Right lobe of liver (tissue), 6 donors: ENCODE measurements at regions not wholly inside any gene's neighbourhood (a gene's known extent, or its start where the extent isn't known, plus 50 kb on each side); places are given as distances from the start of the nearest gene placed in this dataset.

ENCODE experiments used
- ATAC-seq, 4 donors: fragments of 200-7000 bp; cut with Tn5 transposase; one replicate each; pipeline ENCODE4 v1.9.1; 2020; ENCODE audit warnings: mild to moderate bottlenecking in 4 of 4, moderate library complexity in 4 of 4
- DNase-seq, 3 donors: peaks; one replicate each; pipeline ENCODE4 v3.0.0-alpha.2; 2020
- H3K27ac ChIP-seq, 3 donors: fragments of 200-600 bp; one replicate each; pipeline ENCODE4 v1.8.0; 2022
- H3K27me3 ChIP-seq, 2 donors: fragments of 200-600 bp; one replicate each; pipeline ENCODE4 v1.8.0; 2022
- H3K36me3 ChIP-seq, 4 donors: fragments of 200-600 bp; sonication (generic) in 1 of 4; one replicate each; pipeline versions ENCODE4 v1.5.1 to v1.8.0; 2017 to 2022; ENCODE audit warnings: control low read depth in 1 of 4
- H3K4me1 ChIP-seq, 4 donors: fragments of 200-600 bp; sonication (generic) in 1 of 4; one replicate each; pipeline versions ENCODE4 v1.5.1 to v1.8.0; 2017 to 2022; ENCODE audit warnings: control low read depth in 1 of 4
- H3K4me3 ChIP-seq, 3 donors: fragments of 200-600 bp; one replicate each; pipeline ENCODE4 v1.8.0; 2022
- H3K9me3 ChIP-seq, 4 donors: fragments of 200-600 bp; sonication (generic) in 1 of 4; one replicate each; pipeline versions ENCODE4 v1.5.1 to v1.8.0; 2017 to 2022; ENCODE audit warnings: control low read depth in 1 of 4
- POLR2A ChIP-seq: fragments of 450-650 bp; IDR thresholded peaks from one replicate; pipeline ENCODE4 v1.6.1; 2017; ENCODE audit warnings: antibody characterized with exemption, mild to moderate bottlenecking
- WGBS: methylation state at CpG from one replicate; pipeline ENCODE4 v1.1.6; 2018; ENCODE audit warnings: low coverage, low lambda C conversion rate; ENCODE audit not compliant: insufficient coverage; ENCODE audit errors: missing lambda C conversion rate; 5-methylcytosine and 5-hydroxymethylcytosine counted together
- intact Hi-C, 2 donors: fragments of 100-400 bp; cut with DNase I; formaldehyde crosslinking; loops; one replicate each; pipeline versions ENCODE4 v1.11.2 to v1.14.1; 2022
- TF ChIP-seq, protein P1 (sequence below), 4 donors: fragments of 200-600 bp in 3 of 4; fragments of 450-650 bp in 1 of 4; IDR thresholded peaks; one replicate each; pipeline versions ENCODE4 v1.5.1 to v1.8.0; 2016 to 2022; ENCODE audit warnings: antibody characterized with exemption in 4 of 4, mild to moderate bottlenecking in 2 of 4
- donor health status: DM: no; HTN: yes; CAD: no.
- donor health status: DM: no; HTN: no; CAD: no.
- donor health status: DM: no; HTN: no; CAD: no.
- donor health status: DM: no; HTN: yes; CAD: no.
- donor health status: DM: no; HTN: yes; CAD: no.

DNA sequence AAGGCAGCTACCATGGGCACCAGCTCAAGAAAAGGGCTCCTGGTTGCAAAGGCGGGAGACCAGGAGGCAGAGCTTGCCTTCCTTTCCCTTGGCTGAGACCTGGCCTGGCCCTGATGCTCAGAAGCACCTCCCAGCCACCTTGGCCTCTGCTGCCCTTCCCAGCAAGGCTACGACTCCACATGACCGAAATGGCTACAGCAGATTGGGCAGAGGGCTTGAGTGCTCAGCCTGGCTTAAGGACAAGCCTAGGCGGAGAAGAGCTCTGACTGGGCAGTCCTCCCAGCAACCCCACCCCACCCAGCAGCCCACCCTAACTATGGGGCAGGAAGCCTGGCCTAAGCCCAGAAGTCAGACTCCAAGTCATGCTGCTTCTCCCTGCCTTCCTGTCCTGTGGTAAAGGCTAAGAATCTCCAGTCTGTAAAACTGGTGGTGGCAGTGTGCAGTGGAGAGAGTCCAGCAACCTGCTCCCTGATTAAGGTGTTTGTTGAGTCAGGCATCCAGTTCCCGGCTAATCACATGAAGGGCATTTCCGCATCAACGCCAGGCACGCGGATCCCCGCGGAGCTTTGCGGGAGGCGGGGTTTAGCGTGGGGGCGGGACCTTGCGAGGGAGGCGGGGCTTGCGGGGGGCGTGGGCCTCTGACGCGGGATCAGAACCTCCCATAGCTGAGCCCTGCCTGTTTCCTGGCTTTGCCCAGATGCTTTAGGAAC, 256.0 kb downstream of the BCL11A start:
- H3K9me3 ChIP-seq: no peaks in the 10 kb centered on the region
- intact Hi-C loops: no loop called here
- no peak for TF ChIP-seq POLR2A
- TF ChIP-seq, protein P1, sequence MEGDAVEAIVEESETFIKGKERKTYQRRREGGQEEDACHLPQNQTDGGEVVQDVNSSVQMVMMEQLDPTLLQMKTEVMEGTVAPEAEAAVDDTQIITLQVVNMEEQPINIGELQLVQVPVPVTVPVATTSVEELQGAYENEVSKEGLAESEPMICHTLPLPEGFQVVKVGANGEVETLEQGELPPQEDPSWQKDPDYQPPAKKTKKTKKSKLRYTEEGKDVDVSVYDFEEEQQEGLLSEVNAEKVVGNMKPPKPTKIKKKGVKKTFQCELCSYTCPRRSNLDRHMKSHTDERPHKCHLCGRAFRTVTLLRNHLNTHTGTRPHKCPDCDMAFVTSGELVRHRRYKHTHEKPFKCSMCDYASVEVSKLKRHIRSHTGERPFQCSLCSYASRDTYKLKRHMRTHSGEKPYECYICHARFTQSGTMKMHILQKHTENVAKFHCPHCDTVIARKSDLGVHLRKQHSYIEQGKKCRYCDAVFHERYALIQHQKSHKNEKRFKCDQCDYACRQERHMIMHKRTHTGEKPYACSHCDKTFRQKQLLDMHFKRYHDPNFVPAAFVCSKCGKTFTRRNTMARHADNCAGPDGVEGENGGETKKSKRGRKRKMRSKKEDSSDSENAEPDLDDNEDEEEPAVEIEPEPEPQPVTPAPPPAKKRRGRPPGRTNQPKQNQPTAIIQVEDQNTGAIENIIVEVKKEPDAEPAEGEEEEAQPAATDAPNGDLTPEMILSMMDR (IDR thresholded peaks at IDR 0.05): no peak
- H3K27ac ChIP-seq: no peak overlapping the region
- no peaks in the 10 kb centered on the region for H3K27me3 ChIP-seq
- no peaks in the 10 kb centered on the region for H3K4me1 ChIP-seq
- peak in 1 of 4 donors; percentile 26 for ATAC-seq
- DNase-seq: no peak
- 45% methylated on average over 7 of the region's 21 CpGs for WGBS
- H3K36me3 ChIP-seq: no peaks in the 10 kb centered on the region
- H3K4me3 ChIP-seq: no peak overlapping the region

DNA sequence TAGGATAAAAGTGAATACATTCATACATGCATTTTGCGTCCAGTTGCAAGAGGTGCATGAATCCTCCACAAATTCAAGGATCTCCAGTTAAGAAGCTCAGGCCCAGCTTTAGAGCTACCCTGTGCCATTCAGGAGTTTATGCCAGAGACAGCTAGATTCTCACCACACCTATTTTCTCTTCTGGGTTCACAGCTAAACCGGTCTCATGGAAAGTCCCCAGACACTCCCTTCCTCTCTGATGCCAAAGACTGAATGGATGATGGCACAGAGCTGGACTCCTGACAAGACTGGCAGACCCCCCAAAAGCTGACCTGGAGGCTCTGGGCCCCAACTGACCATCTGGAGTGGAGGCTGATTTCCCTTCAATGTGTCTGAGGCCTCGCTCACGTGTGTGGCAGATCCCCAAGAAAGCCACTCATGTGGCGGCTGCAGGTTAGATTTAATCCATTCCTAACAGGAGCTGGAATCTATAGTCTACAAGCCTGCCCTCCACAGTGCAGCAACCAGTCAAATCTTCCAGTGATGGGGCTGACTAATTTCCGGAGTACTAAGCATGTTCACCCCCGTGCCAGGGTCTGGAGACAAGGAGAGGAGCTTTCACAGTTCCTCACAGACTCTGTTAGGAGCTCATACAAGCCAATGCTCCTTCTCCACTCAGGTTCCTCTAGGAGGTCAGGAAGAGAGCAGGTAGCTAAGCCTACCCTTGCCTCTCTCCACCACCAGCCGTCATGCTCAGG, 257.1 kb downstream of the BCL11A start:
- DNase-seq (no peak), ATAC-seq (no peak)
- no peaks in the 10 kb centered on the region for H3K36me3 ChIP-seq
- H3K4me1 ChIP-seq: no peaks in the 10 kb centered on the region
- no peak for TF ChIP-seq POLR2A
- TF ChIP-seq, protein P1 (IDR thresholded peaks at IDR 0.05): no peak
- no peaks in the 10 kb centered on the region for H3K27me3 ChIP-seq
- H3K27ac ChIP-seq: no peak overlapping the region
- intact Hi-C loops: no loop called here
- no peaks in the 10 kb centered on the region for H3K9me3 ChIP-seq
- no peak overlapping the region for H3K4me3 ChIP-seq
- 95% methylated on average over 4 of the region's 8 CpGs for WGBS

- 83% methylated on average over 7 of the region's 9 CpGs for WGBS
- Histone ChIP-seq H3K9me3 (no peaks in the 10 kb centered on the region), H3K36me3 (no peaks in the 10 kb centered on the region), H3K4me3 (no peak overlapping the region), H3K4me1 (no peaks in the 10 kb centered on the region), H3K27ac (no peak overlapping the region), H3K27me3 (no peaks in the 10 kb centered on the region)
- ATAC-seq (no peak), DNase-seq (no peak)
- intact Hi-C loops: no loop called here
- TF ChIP-seq POLR2A: no peak
- TF ChIP-seq, protein P1 (IDR thresholded peaks at IDR 0.05): no peak
Observed at GRCh38 chr2:60295636-60295962, 257.9 kb downstream of the BCL11A start.

- Histone ChIP-seq H3K36me3 (no peaks in the 10 kb centered on the region), H3K4me3 (no peak overlapping the region), H3K27me3 (no peaks in the 10 kb centered on the region), H3K27ac (no peak overlapping the region), H3K9me3 (no peaks in the 10 kb centered on the region), H3K4me1 (no peaks in the 10 kb centered on the region)
- DNase-seq (no peak), ATAC-seq (peak in 1 of 4 donors; percentile 36)
- intact Hi-C loops: no loop called here
- TF ChIP-seq, protein P1 (IDR thresholded peaks at IDR 0.05): no peak
- TF ChIP-seq POLR2A: no peak
- 53% methylated on average over 7 of the region's 20 CpGs for WGBS
Observed at GRCh38 chr2:60294901-60295635, 258.4 kb downstream of the BCL11A start.
